ENCODE measurements at regions not wholly inside any gene's neighbourhood (a gene's known extent, or its start where the extent isn't known, plus 50 kb on each side); places are given as distances from the start of the nearest gene placed in this dataset.
A peak's percentile ranks its signal among the peaks of the same experiment; 100 is the strongest.
"Not testable (repeated sequence)": the region's sequence is repeated elsewhere in the genome, so short reads cannot be mapped to it uniquely, and the experiment has no call there.

- DNase-seq (ENCODE audit: low read depth), result no peak
Measured at GRCh38 chr3:82165266-82165665, 403.8 kb upstream of the GBE1 start.

DNA sequence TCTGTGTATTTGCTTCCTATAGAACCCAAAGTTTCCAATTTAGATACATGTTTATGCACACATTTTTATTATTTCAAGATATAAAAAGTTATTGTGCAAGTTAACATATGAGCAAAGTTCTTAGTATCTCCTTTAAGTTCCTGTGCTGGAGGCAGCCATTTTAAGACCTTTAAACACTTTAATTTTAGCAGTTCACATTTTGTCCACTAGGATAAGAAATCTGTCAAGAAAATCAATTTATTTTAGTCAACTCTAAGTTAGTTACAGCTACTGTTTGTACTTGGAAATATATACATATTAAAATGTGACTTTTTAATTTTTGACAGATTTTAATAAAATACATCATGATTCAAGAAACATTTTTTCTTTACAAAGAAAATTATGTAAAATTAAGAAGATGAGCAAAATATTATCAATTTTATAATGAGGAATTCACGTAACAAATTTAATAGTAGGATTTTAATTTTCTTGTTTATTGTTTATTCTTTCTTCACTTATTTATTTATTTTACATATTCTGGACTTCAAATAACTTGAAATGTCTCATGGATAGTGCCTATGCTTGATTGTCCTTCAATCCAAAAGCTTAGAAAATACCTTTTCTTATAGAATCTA is 402.6 kb upstream of the GBE1 start:
- DNase-seq (ENCODE audit: low read depth), result no peak

- peak; percentile 79 for DNase-seq (ENCODE audit: low read depth)
Measured at GRCh38 chr3:82157952-82158351, 396.5 kb upstream of the GBE1 start.

- not testable (repeated sequence) for DNase-seq (ENCODE audit: low read depth)
Measured at GRCh38 chr3:82153892-82154291, 392.4 kb upstream of the GBE1 start.

DNA sequence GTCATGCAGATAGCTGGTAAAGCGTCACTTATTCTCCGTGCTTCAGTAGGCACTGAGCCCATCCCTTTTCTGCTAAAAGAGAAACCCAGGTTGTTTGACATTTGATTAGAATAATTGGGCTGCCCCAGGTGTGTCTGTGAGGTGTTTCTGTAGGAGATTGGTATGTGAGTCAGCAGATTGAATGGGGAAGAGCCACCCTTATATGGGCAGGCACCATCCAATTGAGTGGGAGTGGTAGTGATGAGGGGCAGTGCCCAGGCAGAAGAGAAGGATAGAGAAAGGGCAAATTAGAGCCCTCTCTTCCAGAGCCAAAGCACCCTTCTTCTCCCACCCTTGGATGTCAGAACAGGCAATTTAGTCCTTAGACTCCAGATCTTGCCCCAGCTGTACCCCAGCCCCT is 384.3 kb upstream of the GBE1 start:
- DNase-seq (ENCODE audit: low read depth), result no peak

DNA sequence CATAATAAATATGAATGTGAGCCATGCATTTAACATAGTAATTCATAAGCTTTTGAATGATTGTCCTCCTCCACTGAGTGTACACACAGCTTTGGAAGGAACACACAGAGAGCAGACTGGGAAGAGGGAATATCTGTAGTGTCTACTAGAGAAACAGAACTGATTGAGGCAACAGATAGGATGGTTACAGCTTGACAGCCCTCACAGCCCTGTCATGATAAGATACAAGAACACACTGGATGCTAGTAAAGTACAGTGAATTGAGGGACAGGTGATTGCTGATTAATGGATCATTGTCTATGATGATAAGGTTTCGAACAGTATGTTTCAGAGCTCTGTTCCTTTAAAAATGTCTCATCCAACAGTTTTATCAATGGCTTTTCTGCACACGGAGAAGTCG is 383.4 kb upstream of the GBE1 start:
- DNase-seq (ENCODE audit: low read depth), result no peak

GRCh38 chr3:82143661-82144412 is 382.4 kb upstream of the GBE1 start:
- no peak for DNase-seq (ENCODE audit: low read depth)

- DNase-seq (ENCODE audit: low read depth), result no peak
Measured at GRCh38 chr3:82141592-82141991, 380.1 kb upstream of the GBE1 start.

DNA sequence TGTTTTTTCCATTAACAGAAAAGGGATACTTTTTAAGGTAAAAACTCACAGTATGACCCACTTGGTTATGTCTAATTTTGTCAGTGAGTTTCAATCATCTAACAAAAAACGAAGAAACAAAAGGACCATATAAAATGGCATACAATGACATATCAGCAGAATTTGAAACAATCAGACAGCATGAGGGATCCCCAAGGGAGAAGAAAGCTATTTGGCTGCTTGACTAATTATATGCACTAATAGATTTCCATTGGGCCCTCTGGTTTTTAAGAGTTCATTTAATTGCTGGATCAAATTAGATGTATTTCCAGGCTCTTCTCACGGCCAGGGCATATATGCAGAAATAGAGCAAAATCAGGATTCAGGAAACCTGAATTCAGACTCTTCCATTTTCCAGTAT is 376.4 kb upstream of the GBE1 start:
- DNase-seq (ENCODE audit: low read depth), result no peak

DNA sequence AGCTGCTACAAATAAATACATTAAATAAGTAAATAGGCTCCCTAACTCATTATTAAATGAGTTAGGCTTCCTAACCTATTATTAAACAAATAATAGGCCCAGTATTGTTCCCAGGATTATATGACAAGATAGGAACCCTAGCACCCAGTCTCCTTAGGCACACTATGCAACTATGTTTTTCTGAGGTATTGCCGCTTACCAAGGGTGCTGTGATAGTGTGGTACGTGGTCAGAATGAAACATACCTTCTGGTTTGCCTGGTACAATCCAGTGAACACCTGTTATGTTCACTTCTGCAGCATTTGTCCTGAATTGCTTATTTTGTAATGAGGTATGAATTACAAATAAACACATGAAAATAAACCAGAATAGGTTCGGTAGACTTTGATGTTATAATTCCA is 375.6 kb upstream of the GBE1 start:
- DNase-seq (ENCODE audit: low read depth), result no peak

- peak; percentile 41 for DNase-seq (ENCODE audit: low read depth)
Measured at GRCh38 chr3:82133070-82133606, 371.7 kb upstream of the GBE1 start.

DNA sequence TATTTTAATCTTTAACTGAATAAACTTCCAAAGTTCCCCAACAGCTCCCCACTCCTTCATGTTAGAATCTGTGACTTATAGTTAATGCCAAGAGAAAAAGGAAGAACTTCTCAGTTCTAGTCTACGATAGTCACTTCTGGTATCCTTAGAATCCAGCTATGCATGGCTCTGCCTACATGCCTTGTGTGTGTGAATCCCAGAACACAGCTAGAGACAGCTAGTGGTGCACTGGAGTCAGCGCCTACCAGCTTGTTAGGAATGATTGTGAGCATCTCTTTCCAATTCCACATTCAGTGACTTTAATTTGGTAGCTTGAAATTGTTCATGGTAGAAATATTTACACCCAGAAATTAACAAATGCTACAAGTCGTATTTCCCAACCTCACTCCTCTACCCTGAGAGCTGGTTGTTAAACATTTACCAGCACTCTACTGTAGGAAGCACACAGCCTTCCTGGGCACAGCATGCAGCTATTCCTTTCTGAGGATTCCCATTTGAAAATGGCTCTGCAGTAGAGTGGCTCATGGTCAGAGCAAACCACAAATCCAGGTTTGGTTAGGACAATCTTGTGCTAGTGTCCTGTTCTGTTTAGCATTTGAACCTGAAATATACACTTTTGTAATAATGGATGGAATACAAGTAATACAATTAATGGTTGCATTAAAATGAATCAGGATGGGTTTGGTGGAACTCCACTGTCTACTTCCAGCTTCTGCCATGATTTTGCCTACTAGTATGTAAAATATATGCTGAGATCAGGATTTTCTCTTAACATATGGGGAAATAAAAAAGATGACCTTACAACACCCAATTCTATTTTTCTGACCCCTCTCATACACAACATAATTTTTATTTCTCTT is 371.0 kb upstream of the GBE1 start:
- DNase-seq (ENCODE audit: low read depth), result no peak

DNA sequence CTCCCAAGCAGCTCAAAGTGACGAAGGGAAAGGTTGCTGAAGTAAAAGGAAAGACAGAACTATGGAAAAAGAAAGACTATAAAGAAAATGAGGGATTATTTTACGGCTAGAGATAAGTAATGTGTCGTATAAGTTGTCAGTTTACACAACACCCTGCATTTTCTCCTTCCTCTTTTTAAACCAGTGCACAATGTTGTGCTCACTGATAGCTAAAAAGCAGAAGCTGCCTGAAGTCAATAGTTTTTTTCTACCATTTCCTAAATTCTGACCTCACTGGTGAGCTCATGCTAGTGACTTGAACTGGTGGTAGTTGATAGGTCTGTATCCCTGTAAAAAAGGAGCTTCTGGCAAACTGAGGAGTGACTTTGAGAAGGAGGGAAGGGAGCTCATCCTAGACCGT is 368.6 kb upstream of the GBE1 start:
- DNase-seq (ENCODE audit: low read depth), result no peak

- peak; percentile 6 for DNase-seq (ENCODE audit: low read depth)
Measured at GRCh38 chr3:82129221-82129801, 367.9 kb upstream of the GBE1 start.

DNA sequence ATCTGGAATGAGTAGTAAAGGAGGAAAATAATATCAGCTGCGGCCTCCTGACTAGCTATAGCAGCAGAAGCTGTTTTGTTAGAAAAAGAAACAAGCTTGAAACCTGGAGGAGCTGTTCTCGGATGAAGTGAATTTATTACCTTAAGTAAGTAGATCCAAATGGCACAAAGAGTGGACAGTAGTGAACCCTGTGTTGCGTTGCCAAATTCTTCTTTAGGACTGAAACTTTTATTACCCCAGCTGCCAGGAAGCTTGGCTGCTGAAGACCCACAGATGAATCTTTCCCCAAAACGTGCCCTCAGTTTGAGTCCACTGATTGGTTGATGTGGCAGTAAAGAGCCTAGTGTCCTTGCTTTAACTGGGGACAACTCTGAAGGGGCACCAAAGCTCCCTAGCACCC is 366.8 kb upstream of the GBE1 start:
- DNase-seq (ENCODE audit: low read depth), result no peak

DNA sequence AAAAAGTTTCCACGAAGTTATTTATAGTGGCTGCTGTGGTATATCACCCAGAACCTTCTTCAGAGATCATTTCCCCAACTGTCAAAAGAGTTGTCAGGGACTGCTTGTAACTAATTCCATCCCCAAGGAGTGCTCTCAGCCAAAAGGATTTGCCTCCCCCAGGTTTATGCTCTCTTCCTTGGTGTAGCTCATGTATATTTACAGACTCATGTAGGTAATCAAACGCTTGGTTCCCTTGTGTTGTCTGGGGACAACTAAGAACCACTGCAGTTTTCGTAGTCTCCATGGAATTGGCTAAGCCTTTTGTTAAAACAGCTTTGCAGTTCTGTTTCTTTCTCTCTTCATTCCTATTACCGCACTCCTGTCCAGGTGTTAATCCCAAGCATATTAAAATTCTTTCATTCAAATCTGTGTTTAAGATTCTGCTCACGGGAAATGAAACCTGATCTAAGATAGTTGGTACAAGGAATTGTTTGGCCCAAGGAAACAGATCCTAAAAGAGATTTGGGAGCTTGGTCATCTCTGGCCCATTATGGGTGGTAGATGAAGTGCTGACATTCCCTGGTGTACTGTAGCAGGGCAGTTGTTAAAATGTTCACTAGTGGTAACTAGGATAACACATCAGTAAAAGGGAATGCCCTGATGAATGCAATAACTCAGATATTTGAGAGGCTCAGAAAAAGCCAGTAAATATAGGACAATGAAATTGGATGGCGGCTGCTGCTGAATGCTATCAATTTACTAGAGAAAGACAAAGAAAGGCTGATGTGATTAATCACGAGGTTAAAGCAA is 361.3 kb upstream of the GBE1 start:
- no peak for DNase-seq (ENCODE audit: low read depth)

- DNase-seq (ENCODE audit: low read depth), result no peak
Measured at GRCh38 chr3:82114589-82114988, 353.1 kb upstream of the GBE1 start.

DNA sequence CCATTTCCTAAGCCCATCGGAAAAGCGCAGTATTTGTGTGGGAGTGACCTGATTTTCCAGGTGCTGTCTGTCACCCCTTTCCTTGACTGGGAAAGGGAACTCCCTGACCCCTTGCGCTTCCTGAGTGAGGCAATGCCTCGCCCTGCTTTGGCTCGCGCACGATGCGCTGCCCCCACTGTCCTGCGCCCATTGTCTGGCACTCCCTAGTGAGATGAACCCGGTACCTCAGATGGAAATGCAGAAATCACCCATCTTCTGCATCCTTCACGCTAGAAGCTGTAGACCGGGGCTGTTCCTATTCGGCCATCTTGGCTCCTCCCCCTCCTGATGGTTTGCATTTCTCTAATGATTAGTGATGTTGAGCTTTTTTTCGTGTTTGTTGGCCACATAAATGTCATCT is 349.3 kb upstream of the GBE1 start:
- not testable (repeated sequence) for DNase-seq (ENCODE audit: low read depth)

DNA sequence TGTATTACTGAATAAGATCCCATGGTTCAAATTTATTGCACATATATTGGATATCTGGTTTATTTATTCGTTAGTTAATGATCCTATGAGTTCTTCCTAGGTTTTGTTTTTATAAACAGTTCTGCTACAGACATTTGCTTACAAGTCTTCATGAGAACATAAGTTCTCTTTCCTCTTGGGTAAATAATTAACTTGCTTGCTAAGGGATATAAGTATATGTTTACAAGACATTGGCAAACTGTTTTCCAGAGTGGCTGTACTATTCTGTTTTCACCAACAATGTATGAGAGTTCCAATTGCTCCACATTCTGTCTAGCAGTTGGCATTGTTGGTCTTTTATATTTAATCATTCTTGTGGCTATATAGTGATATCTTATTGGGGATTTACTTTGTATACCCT is 341.8 kb upstream of the GBE1 start:
- no peak for DNase-seq (ENCODE audit: low read depth)

- DNase-seq (ENCODE audit: low read depth), result peak; percentile 12
Measured at GRCh38 chr3:82100378-82100777, 338.9 kb upstream of the GBE1 start.

- DNase-seq (ENCODE audit: low read depth), result no peak
Measured at GRCh38 chr3:82093641-82094040, 332.2 kb upstream of the GBE1 start.
